GM12874 (cell line): ENCODE measurements at regions not wholly inside any gene's neighbourhood (a gene's known extent, or its start where the extent isn't known, plus 50 kb on each side); places are given as distances from the start of the nearest gene placed in this dataset.

ENCODE experiments used
- TF ChIP-seq, protein P1 (sequence below): IDR thresholded peaks from 2 replicates; pipeline ENCODE4 v1.5.1; 2011; ENCODE audit warnings: low read depth, mild to moderate bottlenecking, control low read depth, low read length, moderate library complexity; ENCODE audit not compliant: insufficient read depth

DNA sequence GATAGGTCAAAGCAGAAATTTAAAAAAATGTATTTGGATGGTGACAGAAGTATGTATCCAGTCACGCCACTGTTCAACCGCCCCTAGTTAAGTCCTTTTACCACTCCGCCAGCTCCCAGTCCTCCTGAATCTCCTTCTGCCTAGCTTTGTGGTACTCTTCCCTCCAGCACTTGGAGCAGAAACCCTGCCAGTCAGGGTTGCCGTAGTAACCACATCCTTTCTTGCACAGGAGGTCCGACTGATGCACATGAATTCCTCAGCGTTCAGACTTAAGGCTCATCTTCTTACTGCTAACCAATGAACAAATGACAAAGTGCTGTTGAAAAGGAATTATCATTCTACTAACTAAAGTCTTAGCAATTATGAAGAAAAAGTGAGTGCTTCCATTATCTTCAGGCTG lies 175.3 kb upstream of the KCTD7 start:
- TF ChIP-seq, protein P1, sequence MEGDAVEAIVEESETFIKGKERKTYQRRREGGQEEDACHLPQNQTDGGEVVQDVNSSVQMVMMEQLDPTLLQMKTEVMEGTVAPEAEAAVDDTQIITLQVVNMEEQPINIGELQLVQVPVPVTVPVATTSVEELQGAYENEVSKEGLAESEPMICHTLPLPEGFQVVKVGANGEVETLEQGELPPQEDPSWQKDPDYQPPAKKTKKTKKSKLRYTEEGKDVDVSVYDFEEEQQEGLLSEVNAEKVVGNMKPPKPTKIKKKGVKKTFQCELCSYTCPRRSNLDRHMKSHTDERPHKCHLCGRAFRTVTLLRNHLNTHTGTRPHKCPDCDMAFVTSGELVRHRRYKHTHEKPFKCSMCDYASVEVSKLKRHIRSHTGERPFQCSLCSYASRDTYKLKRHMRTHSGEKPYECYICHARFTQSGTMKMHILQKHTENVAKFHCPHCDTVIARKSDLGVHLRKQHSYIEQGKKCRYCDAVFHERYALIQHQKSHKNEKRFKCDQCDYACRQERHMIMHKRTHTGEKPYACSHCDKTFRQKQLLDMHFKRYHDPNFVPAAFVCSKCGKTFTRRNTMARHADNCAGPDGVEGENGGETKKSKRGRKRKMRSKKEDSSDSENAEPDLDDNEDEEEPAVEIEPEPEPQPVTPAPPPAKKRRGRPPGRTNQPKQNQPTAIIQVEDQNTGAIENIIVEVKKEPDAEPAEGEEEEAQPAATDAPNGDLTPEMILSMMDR: no peak

DNA sequence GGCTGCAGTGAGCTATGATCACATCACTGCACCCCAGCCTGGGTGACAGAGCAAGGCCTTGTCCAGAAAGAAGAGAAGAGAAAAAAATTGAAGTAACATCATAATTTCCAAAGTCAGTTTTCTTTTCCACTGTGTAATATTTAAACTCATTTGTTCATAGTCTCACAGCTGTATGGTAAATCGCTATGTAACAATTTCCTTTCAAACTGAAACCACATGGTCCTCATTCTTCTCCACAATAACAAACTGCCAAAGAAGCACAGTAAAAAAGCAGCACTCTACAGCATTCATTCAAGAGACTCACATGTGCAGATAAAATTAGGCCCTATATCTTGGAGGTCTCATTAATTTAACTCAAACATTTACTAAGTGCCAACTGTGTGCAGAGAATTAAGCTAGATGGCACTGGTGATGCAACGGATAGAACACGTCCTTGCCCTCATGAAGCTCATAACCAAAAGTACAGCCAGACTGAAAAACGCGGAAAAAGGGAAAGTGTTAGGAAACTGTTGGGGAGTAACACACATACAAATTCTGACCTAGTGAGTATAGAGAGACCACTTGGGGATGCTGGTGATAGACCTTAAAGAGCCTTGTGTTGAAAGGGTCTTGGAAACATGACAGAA lies 174.0 kb upstream of the KCTD7 start:
- TF ChIP-seq, protein P1: no peak

DNA sequence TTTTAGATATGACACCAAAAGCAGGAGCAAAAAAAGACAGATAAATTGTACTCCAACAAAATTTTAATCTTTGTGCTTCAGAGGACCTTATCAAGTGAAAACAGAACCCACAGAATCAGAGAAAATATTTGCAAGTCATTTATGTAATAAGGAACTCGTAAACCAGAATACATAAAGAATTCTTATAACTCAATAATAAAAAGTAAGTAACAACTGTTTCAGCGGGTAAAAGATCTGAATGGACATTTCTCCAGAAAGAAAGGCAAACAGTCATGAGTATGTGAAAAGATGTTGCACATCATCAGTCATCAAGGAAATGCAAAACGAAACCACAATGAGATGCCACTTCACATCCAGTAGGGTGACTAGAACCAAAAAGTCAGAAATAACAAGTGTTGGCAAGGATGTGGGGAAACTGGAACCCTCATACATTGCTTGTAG lies 167.7 kb upstream of the KCTD7 start:
- TF ChIP-seq, protein P1: no peak

DNA sequence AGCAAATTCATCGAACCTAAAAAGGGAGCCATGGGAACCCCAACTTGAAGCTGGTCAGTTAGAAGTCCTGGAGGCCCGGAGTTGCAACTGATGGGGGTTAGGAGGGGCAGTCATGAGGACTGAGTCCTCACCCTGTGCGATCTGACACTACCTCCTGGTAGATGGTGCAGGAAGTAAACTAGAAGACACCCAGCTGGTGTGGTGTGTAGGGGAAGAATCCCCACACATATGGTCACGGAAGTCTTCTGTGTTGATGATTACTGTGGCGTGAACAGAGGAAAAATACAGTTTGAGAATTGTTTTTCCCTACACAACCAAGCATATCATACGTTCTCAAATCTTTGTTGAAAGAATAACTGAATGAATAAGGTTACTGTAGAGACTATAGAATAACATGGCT lies 164.6 kb upstream of the KCTD7 start:
- TF ChIP-seq, protein P1: no peak

DNA sequence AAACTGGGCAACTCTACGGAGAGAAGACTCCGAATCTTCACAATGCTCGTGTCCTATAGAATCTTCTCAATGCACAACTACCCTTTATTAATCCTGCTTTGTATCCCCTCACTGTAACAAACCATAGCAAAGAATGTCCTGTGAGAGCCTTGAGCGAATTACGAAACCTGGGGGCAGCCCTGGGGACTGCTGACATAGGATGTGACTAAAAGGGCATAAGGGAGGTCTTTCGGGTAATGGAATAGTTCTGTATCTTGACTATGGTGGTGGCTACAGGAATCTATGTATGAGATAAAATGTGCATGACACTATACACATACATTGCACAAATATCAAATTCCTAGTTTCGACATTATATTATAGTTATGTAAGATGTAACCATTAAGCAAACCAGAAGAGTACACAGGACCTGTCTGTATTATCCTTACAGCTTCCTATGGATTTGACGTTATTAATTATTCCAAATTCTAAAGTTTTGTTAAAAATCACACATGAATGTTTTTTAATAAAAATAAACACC lies 162.5 kb upstream of the KCTD7 start:
- TF ChIP-seq, protein P1: no peak

DNA sequence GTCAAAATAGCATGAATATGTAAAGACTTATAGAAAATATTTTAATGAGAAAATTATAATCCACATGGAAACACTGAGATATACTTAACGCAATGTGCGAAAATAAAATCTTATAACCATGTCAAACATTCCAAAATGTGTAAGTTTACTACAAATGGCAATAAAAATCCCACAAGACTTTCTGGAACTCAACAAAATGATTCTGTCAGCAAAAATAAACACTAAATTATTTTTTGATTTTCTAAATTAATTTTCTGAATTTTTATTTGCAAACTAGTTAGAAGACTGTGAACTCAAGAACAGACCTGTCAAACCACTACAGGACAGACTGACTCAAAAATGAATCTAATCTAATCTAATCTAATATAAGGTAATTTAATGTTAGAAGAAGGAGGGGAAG lies 160.8 kb upstream of the KCTD7 start:
- TF ChIP-seq, protein P1: no peak

DNA sequence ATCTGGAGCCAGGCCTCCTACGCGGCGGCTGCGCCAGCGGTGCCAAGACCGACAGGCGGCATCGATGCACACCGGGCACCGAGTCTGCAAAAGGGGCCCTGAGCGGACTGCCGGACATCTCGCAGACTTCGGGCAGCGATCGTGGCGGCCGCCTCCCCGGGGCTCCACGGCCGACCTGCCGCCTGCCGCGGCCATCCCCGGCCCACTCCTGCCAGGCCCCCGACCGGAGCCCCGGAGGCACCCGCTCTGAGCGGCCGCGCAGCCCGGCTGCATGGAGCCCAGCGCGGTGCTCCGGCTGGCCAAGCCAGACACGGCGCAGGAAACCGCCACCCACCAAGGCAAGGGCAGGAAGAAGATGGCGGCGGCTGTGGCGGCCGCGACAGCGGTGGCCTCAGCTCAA lies 154.2 kb upstream of the KCTD7 start:
- TF ChIP-seq, protein P1: no peak
